HepG2 (cell line): ENCODE measurements at regions not wholly inside any gene's neighbourhood (a gene's known extent, or its start where the extent isn't known, plus 50 kb on each side); places are given as distances from the start of the nearest gene placed in this dataset.

Experiments
- DRAP1 ChIP-seq: IDR thresholded peaks from 2 replicates; pipeline ENCODE4 v1.6.1; 2016; ENCODE audit warnings: missing genetic modification reagents, missing compliant biosample characterization
- KMT2B ChIP-seq: IDR thresholded peaks from 2 replicates; pipeline ENCODE4 v1.6.1; 2016; ENCODE audit warnings: missing genetic modification reagents, missing compliant biosample characterization
- MIER2 ChIP-seq: IDR thresholded peaks from 2 replicates; pipeline ENCODE4 v1.6.1; 2016; ENCODE audit warnings: missing biosample characterization, missing genetic modification reagents
- STAG1 ChIP-seq: sonication (generic); formaldehyde crosslinking; IDR thresholded peaks from 2 replicates; pipeline ENCODE4 v1.4.0; 2020; ENCODE audit warnings: missing genetic modification reagents
- ZNF142 ChIP-seq: sonication (generic); formaldehyde crosslinking; IDR thresholded peaks from 2 replicates; pipeline ENCODE4 v1.4.0; 2020; ENCODE audit warnings: missing genetic modification reagents
- ZNF24 ChIP-seq: fragments of 450-650 bp; IDR thresholded peaks from 2 replicates; pipeline ENCODE4 v1.6.1; 2017; ENCODE audit warnings: antibody characterized with exemption, mild to moderate bottlenecking
- ZNF407 ChIP-seq: sonication (generic); formaldehyde crosslinking; IDR thresholded peaks from one replicate; pipeline ENCODE4 v1.5.1; 2020; ENCODE audit warnings: mild to moderate bottlenecking, missing genetic modification reagents; ENCODE audit errors: not compliant biosample characterization
- ZNF878 ChIP-seq: sonication (generic); formaldehyde crosslinking; IDR thresholded peaks from 2 replicates; pipeline ENCODE4 v1.8.1; 2023; ENCODE audit warnings: mild to moderate bottlenecking, missing genetic modification reagents, moderate library complexity

- no peak for TF ChIP-seq ZNF407 (CRISPR knock-in tag)
- TF ChIP-seq MIER2: no peak
- TF ChIP-seq ZNF878 (CRISPR knock-in tag): no peak
- no peak for TF ChIP-seq STAG1 (CRISPR knock-in tag)
- TF ChIP-seq ZNF142: no peak
- no peak for TF ChIP-seq ZNF24
- TF ChIP-seq KMT2B (CRISPR knock-in tag): no peak
- TF ChIP-seq DRAP1 (CRISPR knock-in tag): no peak
- TF ChIP-seq, all 625 proteins: peak for 0
These were observed 268.9 kb upstream of the HSFY2 start (continued) for GRCh38 chrY:19042306-19042958.
